Endothelial cell of umbilical vein (primary cell): ENCODE measurements at regions not wholly inside any gene's neighbourhood (a gene's known extent, or its start where the extent isn't known, plus 50 kb on each side); places are given as distances from the start of the nearest gene placed in this dataset.

Experiments
- BruUV-seq: library from RNA; stranded (reverse); fragments of 400-500 nt; replicated peaks from 2 replicates; lab custom pipeline; 2021; lab: Mats Ljungman, UMichigan
- CTCF ChIA-PET: fragments of 300-600, 350-600 bp; sonication (Branson Sonifier 250); formaldehyde crosslinking; loops from one replicate; lab custom pipeline; 2021; ENCODE audit warnings: antibody characterized with exemption, inconsistent platforms; lab: Charles Lee
- POLR2A ChIA-PET: fragments of 300-600, 350-600 bp; sonication (Branson Sonifier 250); formaldehyde crosslinking; loops from one replicate; lab custom pipeline; 2021; ENCODE audit warnings: antibody characterized with exemption, inconsistent platforms; lab: Charles Lee
- DNase-seq: peaks from one replicate; pipeline ENCODE4 v3.0.0-alpha.2; 2011; ENCODE audit warnings: low read depth, low spot score
- FAIRE-seq: peaks from 2 replicates; lab custom pipeline; 2011; peaks lifted over from hg19 to GRCh38; lab: Jason Lieb, UNC
- H2AFZ ChIP-seq: 2 replicates; pipeline ENCODE4 v1.6.0; 2012; ENCODE audit warnings: low read depth, low read length, control low read depth, inconsistent platforms
- H3K27ac ChIP-seq: 2 replicates; pipeline ENCODE4 v1.5.1; 2011; ENCODE audit warnings: low read depth, mild to moderate bottlenecking, control low read depth, low read length, moderate library complexity; ENCODE audit not compliant: insufficient read depth
- H3K27me3 ChIP-seq, 2 experiments: 2 replicates each; pipeline versions ENCODE4 v1.6.0 to v1.6.1; 2011; ENCODE audit warnings: low read length in 2 of 2, mixed read lengths in 1 of 2; ENCODE audit not compliant: control insufficient read depth in 2 of 2, insufficient read depth in 2 of 2
- H3K36me3 ChIP-seq, 2 experiments: 2 replicates in 1 of 2; 3 replicates in 1 of 2; pipeline ENCODE4 v1.5.1; 2011; ENCODE audit warnings: low read length in 2 of 2, mild to moderate bottlenecking in 1 of 2, moderate library complexity in 1 of 2; ENCODE audit not compliant: control insufficient read depth in 2 of 2, insufficient read depth in 2 of 2; ENCODE audit errors: extremely low read depth in 1 of 2
- H3K4me1 ChIP-seq: 3 replicates; pipeline ENCODE4 v1.5.1; 2011; ENCODE audit warnings: mild to moderate bottlenecking, low read length; ENCODE audit not compliant: control insufficient read depth, insufficient read depth; ENCODE audit errors: extremely low read depth
- H3K4me2 ChIP-seq: 2 replicates; pipeline ENCODE4 v1.6.1; 2011; ENCODE audit warnings: low read length, control low read depth, mixed read lengths; ENCODE audit not compliant: insufficient read depth
- H3K4me3 ChIP-seq, 3 experiments: fragments of 200-600 bp in 1 of 3; sonication (generic), shearing (Covaris generic) in 1 of 3; replicated peaks in 1 of 3; 2 replicates each; pipeline ENCODE4 v1.5.1; 2011 to 2016; ENCODE audit warnings: control low read depth in 3 of 3, low read length in 3 of 3, mild to moderate bottlenecking in 2 of 3, inconsistent platforms in 1 of 3, low read depth in 1 of 3, moderate library complexity in 1 of 3; ENCODE audit not compliant: insufficient read depth in 1 of 3
- H3K79me2 ChIP-seq: 2 replicates; pipeline ENCODE4 v1.6.0; 2012; ENCODE audit warnings: low read length, inconsistent platforms; ENCODE audit not compliant: control insufficient read depth, insufficient read depth
- H3K9ac ChIP-seq: replicated peaks from 2 replicates; pipeline ENCODE3; 2011; ENCODE audit warnings: low read length, control low read depth; ENCODE audit not compliant: insufficient read depth; ENCODE audit errors: extremely low read depth
- H3K9me1 ChIP-seq: replicated peaks from 3 replicates; pipeline ENCODE4 v1.6.0; 2011; ENCODE audit warnings: mild to moderate bottlenecking, low read length; ENCODE audit not compliant: control insufficient read depth, insufficient read depth; ENCODE audit errors: extremely low read depth
- H3K9me3 ChIP-seq: replicated peaks from 2 replicates; pipeline ENCODE4 v1.5.1; 2012; ENCODE audit warnings: low read length, inconsistent platforms; ENCODE audit not compliant: control insufficient read depth, insufficient read depth
- H4K20me1 ChIP-seq: replicated peaks from 2 replicates; pipeline ENCODE3; 2011; ENCODE audit warnings: mild to moderate bottlenecking, low read length; ENCODE audit not compliant: control insufficient read depth, insufficient read depth; ENCODE audit errors: extremely low read depth
- CTCF ChIP-seq, 2 donors: IDR thresholded peaks; 1 replicate in 1 of 2; 2 replicates in 1 of 2; pipeline ENCODE4 v1.5.1; 2011; ENCODE audit warnings: low read length in 2 of 2, mild to moderate bottlenecking in 2 of 2, moderate library complexity in 2 of 2, control low read depth in 1 of 2, inconsistent platforms in 1 of 2, low read depth in 1 of 2; ENCODE audit not compliant: insufficient read depth in 1 of 2; ENCODE audit errors: extremely low read depth in 1 of 2
- EZH2 ChIP-seq: IDR thresholded peaks from 2 replicates; pipeline ENCODE4 v1.6.1; 2012; ENCODE audit warnings: borderline replicate concordance, low read depth, mild to moderate bottlenecking, moderate library complexity, low read length, inconsistent platforms; ENCODE audit not compliant: severe bottlenecking
- FOS ChIP-seq: IDR thresholded peaks from 2 replicates; pipeline ENCODE4 v1.6.1; 2011; ENCODE audit warnings: mild to moderate bottlenecking, low read length, moderate library complexity, borderline replicate concordance; ENCODE audit not compliant: insufficient read depth
- GATA2 ChIP-seq: IDR thresholded peaks from 2 replicates; pipeline ENCODE4 v1.7.0; 2011; ENCODE audit warnings: low read depth, mild to moderate bottlenecking, moderate library complexity, mixed read lengths, low read length; ENCODE audit not compliant: insufficient read length, insufficient read depth
- JUN ChIP-seq: IDR thresholded peaks from 2 replicates; pipeline ENCODE4 v1.6.1; 2011; ENCODE audit warnings: borderline replicate concordance, low read depth; ENCODE audit not compliant: insufficient read length, insufficient read depth
- MAX ChIP-seq: IDR thresholded peaks from 2 replicates; pipeline ENCODE4 v1.6.1; 2011; ENCODE audit not compliant: insufficient read depth, insufficient read length
- MYC ChIP-seq: IDR thresholded peaks from one replicate; pipeline ENCODE4 v1.6.1; 2011; ENCODE audit warnings: mild to moderate bottlenecking, low read depth, low read length
- POLR2A ChIP-seq: IDR thresholded peaks from 2 replicates; pipeline ENCODE4 v1.6.1; 2012; ENCODE audit warnings: low read depth, mild to moderate bottlenecking, control low read depth, low read length
- POLR2AphosphoS5 ChIP-seq: IDR thresholded peaks from 2 replicates; pipeline ENCODE4 v1.6.1; 2012; ENCODE audit warnings: low read depth, mild to moderate bottlenecking, control low read depth, low read length, moderate library complexity; ENCODE audit not compliant: insufficient read depth
- dilution Hi-C: fragments of 300-500 bp; cut with MboI; formaldehyde crosslinking; loops from one replicate; pipeline ENCODE4 v1.15.0; 2019; ENCODE audit warnings: low sequenced_read_pairs; ENCODE audit not compliant: extremely low pct_ligation_motif_present
- intact Hi-C: fragments of 100-400 bp; cut with micrococcal nuclease; formaldehyde crosslinking; loops from one replicate; pipeline ENCODE4 v1.10.0; 2022

- Histone ChIP-seq H3K9me3 (no peaks in the 10 kb centered on the region), H3K36me3 (no peaks in the 10 kb centered on the region), H3K4me3 (no peak overlapping the region), H3K4me2 (no peak overlapping the region), H4K20me1 (no peaks in the 10 kb centered on the region), H3K9me1 (no peaks in the 10 kb centered on the region), H3K4me1 (no peaks in the 10 kb centered on the region), H3K27me3 (no peaks in the 10 kb centered on the region), H3K9ac (no peak overlapping the region), H3K27ac (no peak overlapping the region), H2AFZ (peak overlapping the region; percentile 13), H3K79me2 (no peaks in the 10 kb centered on the region)
- peak; percentile 18 for DNase-seq
- BruUV-seq, result no TSS peak
- TF ChIP-seq MYC (no peak), FOS (no peak)
- intact Hi-C loops, result no loop called here
- peak; percentile 55 for FAIRE-seq
- CTCF ChIA-PET, result interaction anchor here (1.3 kb wide), 1 partner anchor 9 kb away, joined by 4 read pairs; no protein-coding TSS in a partner anchor
- dilution Hi-C loops, result no loop called here
- POLR2A ChIA-PET, result no interaction called here
These were observed 223.6 kb upstream of the CITED2 start for GRCh38 chr6:139597771-139598755.

- CTCF ChIA-PET, result interaction anchor here (1.3 kb wide), 1 partner anchor 9 kb away, joined by 4 read pairs; no protein-coding TSS in a partner anchor
- Histone ChIP-seq H3K9ac (no peak overlapping the region), H3K27ac (no peak overlapping the region), H4K20me1 (no peaks in the 10 kb centered on the region), H3K4me2 (no peak overlapping the region), H3K4me1 (peaks cover 6% of the 10 kb centered on the region), H3K79me2 (no peaks in the 10 kb centered on the region), H3K36me3 (no peaks in the 10 kb centered on the region), H3K9me3 (no peaks in the 10 kb centered on the region), H3K9me1 (no peaks in the 10 kb centered on the region), H3K27me3 (no peaks in the 10 kb centered on the region), H3K4me3 (no peak overlapping the region), H2AFZ (no peak overlapping the region)
- no TSS peak for BruUV-seq
- POLR2A ChIA-PET, result no interaction called here
- intact Hi-C loops (no loop called here), dilution Hi-C loops (no loop called here)
- TF ChIP-seq JUN (no peak), MAX (no peak), CTCF (IDR thresholded peaks at IDR 0.05; ENCODE audit: extremely low read depth in 1 of 2, insufficient read depth in 1 of 2, low read depth in 1 of 2, low read length in 2 of 2) (no peak), POLR2A (no peak), FOS (no peak), MYC (no peak), POLR2AphosphoS5 (no peak), EZH2 (no peak), GATA2 (no peak)
- FAIRE-seq, result no peak
- no peak for DNase-seq
These were observed 222.8 kb upstream of the CITED2 start for GRCh38 chr6:139597087-139597763.
